IMR-90 (cell line): ENCODE measurements at regions not wholly inside any gene's neighbourhood (a gene's known extent, or its start where the extent isn't known, plus 50 kb on each side); places are given as distances from the start of the nearest gene placed in this dataset.
"Not testable (repeated sequence)": the region's sequence is repeated elsewhere in the genome, so short reads cannot be mapped to it uniquely, and the experiment has no call there.

Source experiments
- ATAC-seq: fragments of 200-7000 bp; cut with Tn5 transposase; 2 replicates; pipeline ENCODE4 v1.9.1; 2020; ENCODE audit warnings: low read depth, mild to moderate bottlenecking, moderate library complexity
- BruUV-seq: library from RNA; stranded (reverse); fragments of 400-500 nt; replicated peaks from 2 replicates; lab custom pipeline; 2021; lab: Mats Ljungman, UMichigan
- CTCF ChIA-PET: fragments of 300-600 bp; formaldehyde crosslinking; extraction: SDS; loops from one replicate; lab custom pipeline; 2021; ENCODE audit warnings: antibody characterized with exemption; lab: Yijun Ruan, JAX
- POLR2A ChIA-PET: fragments of 300-600 bp; sonication (Branson Sonifier 250); formaldehyde crosslinking; loops from one replicate; lab custom pipeline; 2022; ENCODE audit warnings: antibody characterized with exemption; ENCODE audit not compliant: unreplicated experiment; lab: Charles Lee
- DNase-seq: peaks from one replicate; pipeline ENCODE4 v3.0.0; 2013
- H2AFZ ChIP-seq: replicated peaks from 2 replicates; pipeline ENCODE3; 2013; ENCODE audit warnings: low read length, mild to moderate bottlenecking; ENCODE audit not compliant: poor library complexity
- H2AK5ac ChIP-seq: 2 replicates; pipeline ENCODE4 v1.6.1; 2013; ENCODE audit warnings: low read depth, low read length, inconsistent platforms
- H2AK9ac ChIP-seq: replicated peaks from 2 replicates; pipeline ENCODE3; 2013; ENCODE audit warnings: mild to moderate bottlenecking, low read depth, low read length, moderate library complexity; ENCODE audit not compliant: poor library complexity
- H2BK120ac ChIP-seq: 2 replicates; pipeline ENCODE4 v1.6.1; 2013; ENCODE audit warnings: low read depth, low read length, inconsistent platforms
- H2BK15ac ChIP-seq: 3 replicates; pipeline ENCODE4 v1.6.1; 2013; ENCODE audit warnings: low read depth, low read length, inconsistent platforms
- H2BK20ac ChIP-seq: 2 replicates; pipeline ENCODE4 v1.6.1; 2013; ENCODE audit warnings: low read depth, mild to moderate bottlenecking, inconsistent platforms, low read length, moderate library complexity
- H2BK5ac ChIP-seq: 2 replicates; pipeline ENCODE4 v1.6.1; 2013; ENCODE audit warnings: mild to moderate bottlenecking, low read depth, low read length, inconsistent platforms; ENCODE audit not compliant: poor library complexity, severe bottlenecking
- H3K14ac ChIP-seq: replicated peaks from 2 replicates; pipeline ENCODE4 v1.6.1; 2013; ENCODE audit warnings: low read depth, low read length, inconsistent platforms
- H3K18ac ChIP-seq: 2 replicates; pipeline ENCODE4 v1.6.1; 2013; ENCODE audit warnings: low read depth, low read length, control low read depth
- H3K23ac ChIP-seq: 2 replicates; pipeline ENCODE4 v1.6.1; 2013; ENCODE audit warnings: low read depth, low read length, inconsistent platforms
- H3K27ac ChIP-seq: 2 replicates; pipeline ENCODE4 v1.5.1; 2013; ENCODE audit warnings: mild to moderate bottlenecking, control low read depth, low read length; ENCODE audit not compliant: insufficient read depth
- H3K27me3 ChIP-seq: 2 replicates; pipeline ENCODE4 v1.6.1; 2013; ENCODE audit warnings: low read length; ENCODE audit not compliant: control insufficient read depth, insufficient read depth
- H3K36me3 ChIP-seq: 2 replicates; pipeline ENCODE4 v1.6.1; 2013; ENCODE audit warnings: low read length, mixed read lengths; ENCODE audit not compliant: control insufficient read depth, insufficient read depth
- H3K4ac ChIP-seq: 2 replicates; pipeline ENCODE4 v1.6.1; 2013; ENCODE audit warnings: low read depth, low read length, inconsistent platforms
- H3K4me1 ChIP-seq: 2 replicates; pipeline ENCODE4 v1.6.1; 2013; ENCODE audit warnings: low read length, mixed read lengths; ENCODE audit not compliant: control insufficient read depth, insufficient read depth
- H3K4me2 ChIP-seq: 2 replicates; pipeline ENCODE4 v1.6.1; 2013; ENCODE audit warnings: low read depth, mild to moderate bottlenecking, control low read depth, low read length, moderate library complexity
- H3K4me3 ChIP-seq: 2 replicates; pipeline ENCODE4 v1.5.1; 2013; ENCODE audit warnings: low read depth, mild to moderate bottlenecking, control low read depth, low read length, moderate library complexity; ENCODE audit not compliant: insufficient read depth
- H3K56ac ChIP-seq: 2 replicates; pipeline ENCODE4 v1.6.1; 2013; ENCODE audit warnings: low read length, inconsistent platforms; ENCODE audit not compliant: insufficient read depth; ENCODE audit errors: extremely low read depth
- H3K79me1 ChIP-seq, 2 experiments: 2 replicates each; pipeline ENCODE4 v1.6.1; 2013; ENCODE audit warnings: low read length in 2 of 2, inconsistent platforms in 1 of 2, low read depth in 1 of 2
- H3K9ac ChIP-seq: 2 replicates; pipeline ENCODE4 v1.6.1; 2013; ENCODE audit warnings: low read depth, low read length, control low read depth
- H3K9me1 ChIP-seq: 2 replicates; pipeline ENCODE4 v1.6.1; 2013; ENCODE audit warnings: low read length, inconsistent platforms; ENCODE audit not compliant: insufficient read depth
- H3K9me3 ChIP-seq: 2 replicates; pipeline ENCODE4 v1.6.1; 2013; ENCODE audit warnings: low read length; ENCODE audit not compliant: control insufficient read depth, insufficient read depth
- H4K20me1 ChIP-seq: 2 replicates; pipeline ENCODE4 v1.6.1; 2013; ENCODE audit warnings: low read length, inconsistent platforms; ENCODE audit not compliant: insufficient read depth
- H4K5ac ChIP-seq: 2 replicates; pipeline ENCODE4 v1.6.1; 2013; ENCODE audit warnings: mild to moderate bottlenecking, low read depth, low read length, control low read depth
- H4K8ac ChIP-seq, 2 experiments: 2 replicates each; pipeline ENCODE4 v1.6.1; 2013; ENCODE audit warnings: low read depth in 2 of 2, low read length in 2 of 2, control low read depth in 1 of 2, inconsistent platforms in 1 of 2
- H4K91ac ChIP-seq: 2 replicates; pipeline ENCODE4 v1.6.1; 2013; ENCODE audit warnings: low read depth, low read length, inconsistent platforms; ENCODE audit not compliant: insufficient read depth
- WGBS, 2 experiments: methylation state at CpG; one replicate each; pipeline versions ENCODE4 v1.1.5 to v1.1.7; 2013; ENCODE audit warnings: missing lambda C conversion rate in 2 of 2; ENCODE audit not compliant: insufficient read length in 1 of 2; ENCODE audit errors: extremely low coverage in 2 of 2; 5-methylcytosine and 5-hydroxymethylcytosine counted together
- dilution Hi-C: fragments of 300-500 bp; cut with HindIII; formaldehyde crosslinking; loops from one replicate; pipeline ENCODE4 v1.14.3; 2018; ENCODE audit warnings: low sequenced_read_pairs; ENCODE audit not compliant: unreplicated experiment
- in situ Hi-C: fragments of 300-500 bp; cut with MboI; formaldehyde crosslinking; loops from 3 replicates; pipeline ENCODE4 v1.14.3; 2019; ENCODE audit warnings: low sequenced_read_pairs, inconsistent platforms, mixed read lengths
- intact Hi-C: fragments of 100-400 bp; cut with micrococcal nuclease; formaldehyde crosslinking; loops from 2 replicates; pipeline ENCODE4 v1.10.0; 2022

- intact Hi-C loops, H3K9ac ChIP-seq, H3K14ac ChIP-seq, H4K5ac ChIP-seq, H4K91ac ChIP-seq, ATAC-seq, BruUV-seq, H3K18ac ChIP-seq, H2BK20ac ChIP-seq, H2AK5ac ChIP-seq, H3K27me3 ChIP-seq, H3K4me1 ChIP-seq, H2BK5ac ChIP-seq, H3K4ac ChIP-seq, H3K79me1 ChIP-seq, H3K27ac ChIP-seq, in situ Hi-C loops, H3K9me3 ChIP-seq, DNase-seq, H4K8ac ChIP-seq, H3K36me3 ChIP-seq, dilution Hi-C loops, H2BK15ac ChIP-seq, CTCF ChIA-PET, H2BK120ac ChIP-seq, H4K20me1 ChIP-seq, H3K56ac ChIP-seq, H3K9me1 ChIP-seq, H3K4me2 ChIP-seq, H3K23ac ChIP-seq, H2AK9ac ChIP-seq, POLR2A ChIA-PET, H2AFZ ChIP-seq, H3K4me3 ChIP-seq: not testable (repeated sequence)
- no CpG with 5 or more reads among the region's 31 CpGs for WGBS, 2 experiments
These were observed 73.9 kb upstream of the PLPPR5 start for GRCh38 chr1:99078529-99078928.
